ENCODE measurements at regions not wholly inside any gene's neighbourhood (a gene's known extent, or its start where the extent isn't known, plus 50 kb on each side); places are given as distances from the start of the nearest gene placed in this dataset.

GRCh38 chr5:85484982-85485574 is 1100.4 kb upstream of the EDIL3 start:
- H3K27me3 ChIP-seq (ENCODE audit: control insufficient read depth in 1 of 2, insufficient read depth in 2 of 2, low read length in 2 of 2), result no peaks in the 10 kb centered on the region
- no peak for ATAC-seq
- TF ChIP-seq ZFP36 (IDR thresholded peaks at IDR 0.05; ENCODE audit: borderline replicate concordance, low read depth, low read length, partially characterized antibody), result peak; percentile 41
- no peak for TF ChIP-seq ZNF343 (CRISPR knock-in tag; IDR thresholded peaks at IDR 0.05)
- peaks cover 76% of the 10 kb centered on the region for H3K9me3 ChIP-seq (ENCODE audit: low read length)
- no peak overlapping the region for H3K4me2 ChIP-seq (ENCODE audit: low read depth, low read length)
- BruUV-seq (replicated peaks), result no TSS peak
- no peak overlapping the region for H3K27ac ChIP-seq (ENCODE audit: extremely low read length, insufficient read depth, low read length)
- no peaks in the 10 kb centered on the region for H3K36me3 ChIP-seq (replicated peaks in 1 of 2; ENCODE audit: control insufficient read depth in 1 of 2, insufficient read depth in 2 of 2, low read length in 2 of 2)
- in situ Hi-C loops (cut with HindIII; ENCODE audit: extremely low pct_ligation_motif_present, low pct_unique_long_range_greater_than_20kb), result no loop called here
- H2AFZ ChIP-seq (ENCODE audit: low read length), result no peak overlapping the region
- POLR2A ChIA-PET, result no interaction called here
- no peaks in the 10 kb centered on the region for H3K79me2 ChIP-seq (ENCODE audit: insufficient read depth, low read length)
- intact Hi-C loops (cut with micrococcal nuclease; ENCODE audit: unreplicated experiment), result no loop called here
- no peak for FAIRE-seq
- no peaks in the 10 kb centered on the region for H3K4me1 ChIP-seq (ENCODE audit: insufficient read depth, low read length)
- no peak overlapping the region for H3K9ac ChIP-seq (ENCODE audit: insufficient read depth, low read depth, low read length)
- no peak for DNase-seq (ENCODE audit: low spot score)
- CTCF ChIA-PET (ENCODE audit: low intra/inter-chr PET ratio, low total read pairs), result no interaction called here
- 4% methylated on average over 2 of the region's 2 CpGs for WGBS (ENCODE audit: low lambda C conversion rate)
- no peaks in the 10 kb centered on the region for H4K20me1 ChIP-seq (ENCODE audit: insufficient read depth, low read length)
- H3K4me3 ChIP-seq (replicated peaks in 1 of 3; ENCODE audit: insufficient read depth in 1 of 3, low read depth in 2 of 3, low read length in 3 of 3), result no peak overlapping the region

GRCh38 chr5:85488295-85488694 is 1103.6 kb upstream of the EDIL3 start:
- peaks cover 71% of the 10 kb centered on the region for H3K9me3 ChIP-seq (ENCODE audit: low read length)
- H4K20me1 ChIP-seq (ENCODE audit: insufficient read depth, low read length), result no peaks in the 10 kb centered on the region
- H3K4me1 ChIP-seq (ENCODE audit: insufficient read depth, low read length), result no peaks in the 10 kb centered on the region
- no peaks in the 10 kb centered on the region for H3K27me3 ChIP-seq (ENCODE audit: control insufficient read depth in 1 of 2, insufficient read depth in 2 of 2, low read length in 2 of 2)
- no peak overlapping the region for H3K27ac ChIP-seq (ENCODE audit: extremely low read length, insufficient read depth, low read length)
- FAIRE-seq (no peak), DNase-seq (ENCODE audit: low spot score) (no peak), ATAC-seq (no peak)
- ChIA-PET CTCF (ENCODE audit: low intra/inter-chr PET ratio, low total read pairs) (no interaction called here), POLR2A (no interaction called here)
- no peak overlapping the region for H3K9ac ChIP-seq (ENCODE audit: insufficient read depth, low read depth, low read length)
- no TSS peak for BruUV-seq (replicated peaks)
- H2AFZ ChIP-seq (ENCODE audit: low read length), result no peak overlapping the region
- intact Hi-C loops (cut with micrococcal nuclease; ENCODE audit: unreplicated experiment) (no loop called here), in situ Hi-C loops (cut with HindIII; ENCODE audit: extremely low pct_ligation_motif_present, low pct_unique_long_range_greater_than_20kb) (no loop called here)
- no peak overlapping the region for H3K4me2 ChIP-seq (ENCODE audit: low read depth, low read length)
- no peaks in the 10 kb centered on the region for H3K79me2 ChIP-seq (ENCODE audit: insufficient read depth, low read length)
- TF ChIP-seq MTA1 (CRISPR knock-in tag; IDR thresholded peaks at IDR 0.05; ENCODE audit: borderline replicate concordance), result no peak
- no peak for TF ChIP-seq RFX3 (CRISPR knock-in tag; IDR thresholded peaks at IDR 0.05)
- TF ChIP-seq ZFP1 (CRISPR knock-in tag; IDR thresholded peaks at IDR 0.05), result no peak
- TF ChIP-seq CHD4 (IDR thresholded peaks at IDR 0.05; ENCODE audit: borderline replicate concordance, low read length), result no peak
- TF ChIP-seq ZNF713 (CRISPR knock-in tag; IDR thresholded peaks at IDR 0.05), result no peak
- no peak for TF ChIP-seq ZNF280D (CRISPR knock-in tag; IDR thresholded peaks at IDR 0.05)
- no peak overlapping the region for H3K4me3 ChIP-seq (replicated peaks in 1 of 3; ENCODE audit: insufficient read depth in 1 of 3, low read depth in 2 of 3, low read length in 3 of 3)
- no peaks in the 10 kb centered on the region for H3K36me3 ChIP-seq (replicated peaks in 1 of 2; ENCODE audit: control insufficient read depth in 1 of 2, insufficient read depth in 2 of 2, low read length in 2 of 2)

Measured in HepG2 (cell line).